ENCODE measurements at regions not wholly inside any gene's neighbourhood (a gene's known extent, or its start where the extent isn't known, plus 50 kb on each side); places are given as distances from the start of the nearest gene placed in this dataset.

GRCh38 chr17:56648321-56648720 lies 54.8 kb downstream of the NOG start:
- DNase-seq = no peak

- no peak for DNase-seq
These were observed 55.3 kb downstream of the NOG start for GRCh38 chr17:56648806-56649205.

- DNase-seq = no peak
These were observed 59.1 kb downstream of the NOG start for GRCh38 chr17:56652628-56653027.

GRCh38 chr17:56653877-56654276 lies 60.4 kb downstream of the NOG start:
- DNase-seq = peak; percentile 68

GRCh38 chr17:56656701-56657327 lies 63.3 kb downstream of the NOG start:
- no peak for DNase-seq

- DNase-seq = no peak
These were observed 65.1 kb downstream of the NOG start for GRCh38 chr17:56658648-56659047.

GRCh38 chr17:56659622-56660021 lies 66.1 kb downstream of the NOG start:
- DNase-seq = no peak

GRCh38 chr17:56661906-56662305 lies 68.4 kb downstream of the NOG start:
- no peak for DNase-seq

GRCh38 chr17:56665864-56666263 lies 72.4 kb downstream of the NOG start:
- no peak for DNase-seq

- DNase-seq = no peak
These were observed 74.5 kb downstream of the NOG start for GRCh38 chr17:56667925-56668458.

- no peak for DNase-seq
These were observed 78.7 kb downstream of the NOG start for GRCh38 chr17:56672195-56672594.

GRCh38 chr17:56674401-56674925 lies 81.0 kb downstream of the NOG start:
- DNase-seq = no peak

GRCh38 chr17:56675876-56676660 lies 82.6 kb downstream of the NOG start:
- DNase-seq = no peak

- DNase-seq = no peak
These were observed 83.3 kb downstream of the NOG start for GRCh38 chr17:56676810-56677209.

GRCh38 chr17:56678249-56679114 lies 85.0 kb downstream of the NOG start:
- DNase-seq = no peak

- DNase-seq = peak; percentile 20
These were observed 85.7 kb downstream of the NOG start for GRCh38 chr17:56679115-56679776.

- no peak for DNase-seq
These were observed 86.4 kb downstream of the NOG start for GRCh38 chr17:56679777-56680422.

GRCh38 chr17:56680676-56681075 lies 87.2 kb downstream of the NOG start:
- DNase-seq = no peak

- DNase-seq = peak; percentile 11
These were observed 88.2 kb downstream of the NOG start for GRCh38 chr17:56681561-56682266.

GRCh38 chr17:56688151-56688550 lies 94.7 kb downstream of the NOG start:
- no peak for DNase-seq
